NCI-H1092 (cell line): ENCODE measurements at regions not wholly inside any gene's neighbourhood (a gene's known extent, or its start where the extent isn't known, plus 50 kb on each side); places are given as distances from the start of the nearest gene placed in this dataset.

ENCODE experiments used
- DNase-seq: peaks from one replicate; lab custom pipeline; 2025; lab: John Stamatoyannopoulos, UW

- DNase-seq, result no peak
These were observed 161.0 kb downstream of the TRMT11 start for GRCh38 chr6:126147291-126147815.

- DNase-seq, result no peak
These were observed 162.5 kb downstream of the TRMT11 start for GRCh38 chr6:126148853-126149252.

- DNase-seq, result no peak
These were observed 166.0 kb downstream of the TRMT11 start for GRCh38 chr6:126152372-126152745.

GRCh38 chr6:126153661-126154060 lies 167.3 kb downstream of the TRMT11 start:
- no peak for DNase-seq

GRCh38 chr6:126156973-126157372 lies 170.6 kb downstream of the TRMT11 start:
- no peak for DNase-seq

GRCh38 chr6:126167726-126168125 lies 172.2 kb upstream of the CENPW start:
- no peak for DNase-seq

GRCh38 chr6:126170433-126170832 lies 169.5 kb upstream of the CENPW start:
- DNase-seq, result no peak

GRCh38 chr6:126170978-126171382 lies 168.9 kb upstream of the CENPW start:
- no peak for DNase-seq

GRCh38 chr6:126172131-126172530 lies 167.8 kb upstream of the CENPW start:
- no peak for DNase-seq

GRCh38 chr6:126173265-126173664 lies 166.7 kb upstream of the CENPW start:
- DNase-seq, result no peak

GRCh38 chr6:126174697-126175096 lies 165.2 kb upstream of the CENPW start:
- no peak for DNase-seq

- DNase-seq, result no peak
These were observed 164.7 kb upstream of the CENPW start for GRCh38 chr6:126175251-126175650.

GRCh38 chr6:126176282-126176681 lies 163.6 kb upstream of the CENPW start:
- DNase-seq, result no peak

- no peak for DNase-seq
These were observed 159.3 kb upstream of the CENPW start for GRCh38 chr6:126180585-126180984.

GRCh38 chr6:126181173-126181741 lies 158.7 kb upstream of the CENPW start:
- no peak for DNase-seq

GRCh38 chr6:126181890-126182289 lies 158.0 kb upstream of the CENPW start:
- no peak for DNase-seq

GRCh38 chr6:126182650-126183311 lies 157.1 kb upstream of the CENPW start:
- no peak for DNase-seq

GRCh38 chr6:126185774-126186173 lies 154.1 kb upstream of the CENPW start:
- DNase-seq, result no peak

- no peak for DNase-seq
These were observed 151.5 kb upstream of the CENPW start for GRCh38 chr6:126188279-126188909.

GRCh38 chr6:126195625-126196236 lies 144.2 kb upstream of the CENPW start:
- DNase-seq, result no peak

GRCh38 chr6:126198631-126199030 lies 141.3 kb upstream of the CENPW start:
- DNase-seq, result no peak

GRCh38 chr6:126199466-126199865 lies 140.4 kb upstream of the CENPW start:
- DNase-seq, result no peak

GRCh38 chr6:126202707-126203106 lies 137.2 kb upstream of the CENPW start:
- DNase-seq, result no peak
